ENCODE measurements at regions not wholly inside any gene's neighbourhood (a gene's known extent, or its start where the extent isn't known, plus 50 kb on each side); places are given as distances from the start of the nearest gene placed in this dataset.

DNA sequence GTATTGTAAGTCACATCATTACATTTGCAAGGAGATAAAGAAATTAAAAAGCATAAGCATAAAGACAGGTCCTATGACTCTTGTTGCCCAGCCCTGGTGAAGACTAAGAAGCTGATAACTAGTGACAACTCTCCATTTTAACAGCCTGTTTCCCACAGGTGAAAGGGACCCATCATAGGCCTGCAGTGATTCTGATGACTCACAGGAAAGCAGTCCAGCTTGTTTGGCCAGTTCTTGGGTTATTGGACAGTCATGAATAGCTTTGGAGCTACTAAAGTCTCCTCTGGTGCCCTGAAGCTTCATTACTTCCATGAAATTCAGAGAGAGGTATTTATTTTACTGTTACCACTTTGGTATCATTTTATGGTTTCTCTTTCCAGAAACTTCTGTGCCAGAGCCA, 55.5 kb upstream of the DYRK2 start:
- DNase-seq (no peak), ATAC-seq (ENCODE audit: poor library complexity) (no peak)
- intact Hi-C loops (cut with DNase I) = no loop called here

- intact Hi-C loops (cut with DNase I) = no loop called here
- DNase-seq (no peak), ATAC-seq (ENCODE audit: poor library complexity) (no peak)
These were observed 54.8 kb upstream of the DYRK2 start for GRCh38 chr12:67593461-67594330.

DNA sequence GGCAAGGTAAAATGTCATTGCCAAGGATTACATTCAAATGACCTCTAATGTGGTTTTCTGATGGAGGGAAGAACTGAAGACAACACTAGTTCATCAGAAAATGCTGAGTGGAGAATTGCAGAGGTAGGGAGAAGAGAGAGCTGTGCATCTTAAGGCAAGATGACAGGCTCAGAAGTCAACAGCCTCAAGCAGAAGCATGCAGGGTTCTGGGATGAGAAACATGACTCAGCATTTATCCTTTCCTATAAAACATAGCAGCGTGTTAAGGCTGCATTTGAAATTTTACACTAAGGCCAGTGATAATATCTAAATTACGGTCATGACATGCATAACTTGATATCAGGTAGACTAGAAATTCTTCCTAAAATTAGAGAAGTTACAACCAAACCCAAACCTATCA, 53.7 kb upstream of the DYRK2 start:
- intact Hi-C loops (cut with DNase I) = no loop called here
- DNase-seq (no peak), ATAC-seq (ENCODE audit: poor library complexity) (no peak)

- intact Hi-C loops (cut with DNase I) = no loop called here
- ATAC-seq (ENCODE audit: poor library complexity) (no peak), DNase-seq (no peak)
These were observed 53.2 kb upstream of the DYRK2 start for GRCh38 chr12:67595365-67595764.

DNA sequence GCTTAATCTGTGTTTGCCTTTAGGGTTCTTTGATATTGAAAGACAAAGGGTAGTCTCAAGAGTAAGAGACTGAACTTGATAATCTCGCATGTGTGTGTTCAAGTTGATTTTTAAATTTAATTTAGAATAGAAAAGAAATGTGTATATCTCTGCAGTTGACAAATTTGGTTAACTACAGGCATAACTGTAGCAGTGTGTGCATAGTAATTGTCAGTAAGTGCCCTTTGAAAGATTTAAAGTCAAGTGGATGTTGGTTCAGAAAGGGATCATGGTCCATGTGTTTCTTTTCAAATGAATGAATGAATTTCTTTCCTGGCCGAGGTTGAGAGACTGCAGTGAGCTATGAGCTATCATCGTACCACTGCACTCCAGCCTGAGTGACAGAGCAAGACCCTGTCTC, 49.9 kb upstream of the DYRK2 start:
- intact Hi-C loops (cut with DNase I) = no loop called here
- ATAC-seq (ENCODE audit: poor library complexity) (no peak), DNase-seq (no peak)

Measured in Right ventricle myocardium superior (tissue), 1 donor.